ENCODE measurements at regions not wholly inside any gene's neighbourhood (a gene's known extent, or its start where the extent isn't known, plus 50 kb on each side); places are given as distances from the start of the nearest gene placed in this dataset.

- no peak for DNase-seq (ENCODE audit: low spot score)
- Histone ChIP-seq H3K4me3 (ENCODE audit: severe bottlenecking) (no peak overlapping the region), H3K36me3 (ENCODE audit: low read depth) (no peaks in the 10 kb centered on the region), H3K27ac (ENCODE audit: poor library complexity, severe bottlenecking) (no peak overlapping the region), H3K4me1 (ENCODE audit: insufficient read depth, poor library complexity, severe bottlenecking) (no peaks in the 10 kb centered on the region), H3K9me3 (ENCODE audit: severe bottlenecking) (no peaks in the 10 kb centered on the region), H3K27me3 (ENCODE audit: insufficient read depth, poor library complexity, severe bottlenecking) (peaks cover 4% of the 10 kb centered on the region)
- TF ChIP-seq, protein P1, sequence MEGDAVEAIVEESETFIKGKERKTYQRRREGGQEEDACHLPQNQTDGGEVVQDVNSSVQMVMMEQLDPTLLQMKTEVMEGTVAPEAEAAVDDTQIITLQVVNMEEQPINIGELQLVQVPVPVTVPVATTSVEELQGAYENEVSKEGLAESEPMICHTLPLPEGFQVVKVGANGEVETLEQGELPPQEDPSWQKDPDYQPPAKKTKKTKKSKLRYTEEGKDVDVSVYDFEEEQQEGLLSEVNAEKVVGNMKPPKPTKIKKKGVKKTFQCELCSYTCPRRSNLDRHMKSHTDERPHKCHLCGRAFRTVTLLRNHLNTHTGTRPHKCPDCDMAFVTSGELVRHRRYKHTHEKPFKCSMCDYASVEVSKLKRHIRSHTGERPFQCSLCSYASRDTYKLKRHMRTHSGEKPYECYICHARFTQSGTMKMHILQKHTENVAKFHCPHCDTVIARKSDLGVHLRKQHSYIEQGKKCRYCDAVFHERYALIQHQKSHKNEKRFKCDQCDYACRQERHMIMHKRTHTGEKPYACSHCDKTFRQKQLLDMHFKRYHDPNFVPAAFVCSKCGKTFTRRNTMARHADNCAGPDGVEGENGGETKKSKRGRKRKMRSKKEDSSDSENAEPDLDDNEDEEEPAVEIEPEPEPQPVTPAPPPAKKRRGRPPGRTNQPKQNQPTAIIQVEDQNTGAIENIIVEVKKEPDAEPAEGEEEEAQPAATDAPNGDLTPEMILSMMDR (IDR thresholded peaks at IDR 0.05; ENCODE audit: poor library complexity, severe bottlenecking): no peak
- peak; percentile 40; the same call in 2 of the 3 replicates for ATAC-seq (ENCODE audit: low read depth)
These were observed 324.7 kb downstream of the TLE4 start for GRCh38 chr9:79896390-79896980.

- Histone ChIP-seq H3K36me3 (ENCODE audit: low read depth) (no peaks in the 10 kb centered on the region), H3K27ac (ENCODE audit: poor library complexity, severe bottlenecking) (no peak overlapping the region), H3K27me3 (ENCODE audit: insufficient read depth, poor library complexity, severe bottlenecking) (peaks cover 4% of the 10 kb centered on the region), H3K9me3 (ENCODE audit: severe bottlenecking) (no peaks in the 10 kb centered on the region), H3K4me3 (ENCODE audit: severe bottlenecking) (no peak overlapping the region), H3K4me1 (ENCODE audit: insufficient read depth, poor library complexity, severe bottlenecking) (no peaks in the 10 kb centered on the region)
- TF ChIP-seq, protein P1 (IDR thresholded peaks at IDR 0.05; ENCODE audit: poor library complexity, severe bottlenecking): no peak
- no peak for ATAC-seq (ENCODE audit: low read depth)
- no peak for DNase-seq (ENCODE audit: low spot score)
These were observed 323.5 kb downstream of the TLE4 start for GRCh38 chr9:79895232-79895631.

GRCh38 chr9:79889369-79889768, 317.6 kb downstream of the TLE4 start:
- ATAC-seq (ENCODE audit: low read depth): no peak
- DNase-seq (ENCODE audit: low spot score): no peak
- Histone ChIP-seq H3K4me3 (ENCODE audit: severe bottlenecking) (no peak overlapping the region), H3K9me3 (ENCODE audit: severe bottlenecking) (no peaks in the 10 kb centered on the region), H3K27me3 (ENCODE audit: insufficient read depth, poor library complexity, severe bottlenecking) (peaks cover 4% of the 10 kb centered on the region), H3K4me1 (ENCODE audit: insufficient read depth, poor library complexity, severe bottlenecking) (no peaks in the 10 kb centered on the region), H3K27ac (ENCODE audit: poor library complexity, severe bottlenecking) (no peak overlapping the region), H3K36me3 (ENCODE audit: low read depth) (no peaks in the 10 kb centered on the region)
- TF ChIP-seq, protein P1 (IDR thresholded peaks at IDR 0.05; ENCODE audit: poor library complexity, severe bottlenecking): no peak

- no peak overlapping the region for H3K27ac ChIP-seq (ENCODE audit: poor library complexity, severe bottlenecking)
- H3K4me3 ChIP-seq (ENCODE audit: severe bottlenecking): no peak overlapping the region
- TF ChIP-seq, protein P1 (IDR thresholded peaks at IDR 0.05; ENCODE audit: poor library complexity, severe bottlenecking): no peak
- DNase-seq (ENCODE audit: low spot score): no peak
- H3K27me3 ChIP-seq (ENCODE audit: insufficient read depth, poor library complexity, severe bottlenecking): no peaks in the 10 kb centered on the region
- ATAC-seq (ENCODE audit: low read depth): no peak
- H3K36me3 ChIP-seq (ENCODE audit: low read depth): no peaks in the 10 kb centered on the region
- H3K9me3 ChIP-seq (ENCODE audit: severe bottlenecking): no peaks in the 10 kb centered on the region
- H3K4me1 ChIP-seq (ENCODE audit: insufficient read depth, poor library complexity, severe bottlenecking): no peaks in the 10 kb centered on the region
These were observed 313.5 kb downstream of the TLE4 start for GRCh38 chr9:79885093-79885857.

GRCh38 chr9:79884546-79884945, 312.8 kb downstream of the TLE4 start:
- no peaks in the 10 kb centered on the region for H3K36me3 ChIP-seq (ENCODE audit: low read depth)
- no peaks in the 10 kb centered on the region for H3K4me1 ChIP-seq (ENCODE audit: insufficient read depth, poor library complexity, severe bottlenecking)
- no peak for DNase-seq (ENCODE audit: low spot score)

More at GRCh38 chr9:79884546-79884945, 312.8 kb downstream of the TLE4 start:
- TF ChIP-seq, protein P1 (IDR thresholded peaks at IDR 0.05; ENCODE audit: poor library complexity, severe bottlenecking): no peak
- H3K9me3 ChIP-seq (ENCODE audit: severe bottlenecking): no peaks in the 10 kb centered on the region
- no peak for ATAC-seq (ENCODE audit: low read depth)
- H3K27ac ChIP-seq (ENCODE audit: poor library complexity, severe bottlenecking): no peak overlapping the region
- no peaks in the 10 kb centered on the region for H3K27me3 ChIP-seq (ENCODE audit: insufficient read depth, poor library complexity, severe bottlenecking)
- no peak overlapping the region for H3K4me3 ChIP-seq (ENCODE audit: severe bottlenecking)

All from RWPE2 (cell line).